GM18498 (cell line): ENCODE measurements at regions not wholly inside any gene's neighbourhood (a gene's known extent, or its start where the extent isn't known, plus 50 kb on each side); places are given as distances from the start of the nearest gene placed in this dataset.
"Not testable (repeated sequence)": the region's sequence is repeated elsewhere in the genome, so short reads cannot be mapped to it uniquely, and the experiment has no call there.

Experiments
- ATAC-seq: cut with Tn5 transposase; IDR thresholded peaks from one replicate; pipeline ENCODE4 v1.9.1; 2021; ENCODE audit warnings: mild to moderate bottlenecking, moderate library complexity; ENCODE audit not compliant: unreplicated experiment

- no peak for ATAC-seq
Measured at GRCh38 chr7:131808736-131809135, 252.3 kb upstream of the PODXL start.

DNA sequence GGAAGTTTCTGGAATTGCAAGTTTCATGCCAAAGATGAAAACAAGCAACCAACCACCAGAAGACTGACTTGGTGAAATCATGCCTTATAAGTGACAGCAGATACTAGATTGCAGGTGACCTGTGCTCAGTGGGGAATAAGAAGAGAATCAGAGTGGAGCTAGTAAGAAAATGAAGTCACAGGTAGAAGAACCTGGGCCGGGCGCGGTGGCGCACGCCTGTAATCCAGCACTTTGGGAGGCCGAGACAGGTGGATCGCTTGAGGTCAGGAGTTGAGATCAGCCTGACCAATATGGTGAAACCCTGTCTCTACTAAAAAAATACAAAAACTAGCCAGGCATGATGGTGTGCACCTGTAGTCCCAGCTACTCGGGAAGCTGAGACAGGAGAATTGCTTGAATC lies 251.7 kb upstream of the PODXL start:
- not testable (repeated sequence) for ATAC-seq

DNA sequence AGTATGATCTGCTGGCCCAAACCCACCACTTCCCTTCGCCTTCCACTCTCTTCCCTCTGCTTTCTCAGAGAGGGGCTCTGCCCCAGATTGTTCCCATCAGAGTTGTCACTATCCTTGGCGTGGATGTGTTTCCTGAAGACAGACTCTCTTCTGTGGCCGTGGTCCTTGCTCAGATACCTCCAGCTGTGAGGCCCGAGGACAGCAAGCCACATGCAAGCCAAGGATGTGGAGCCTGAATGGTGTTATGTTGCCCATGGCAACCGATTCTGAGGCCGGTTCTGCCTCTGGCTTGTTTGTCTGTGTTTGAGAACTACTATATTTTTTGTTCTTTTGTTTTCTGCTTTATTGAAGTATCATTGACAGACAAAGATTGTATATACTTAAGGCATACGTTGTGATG lies 247.4 kb upstream of the PODXL start:
- ATAC-seq: no peak

GRCh38 chr7:131802195-131802864 lies 245.9 kb upstream of the PODXL start:
- no peak for ATAC-seq

DNA sequence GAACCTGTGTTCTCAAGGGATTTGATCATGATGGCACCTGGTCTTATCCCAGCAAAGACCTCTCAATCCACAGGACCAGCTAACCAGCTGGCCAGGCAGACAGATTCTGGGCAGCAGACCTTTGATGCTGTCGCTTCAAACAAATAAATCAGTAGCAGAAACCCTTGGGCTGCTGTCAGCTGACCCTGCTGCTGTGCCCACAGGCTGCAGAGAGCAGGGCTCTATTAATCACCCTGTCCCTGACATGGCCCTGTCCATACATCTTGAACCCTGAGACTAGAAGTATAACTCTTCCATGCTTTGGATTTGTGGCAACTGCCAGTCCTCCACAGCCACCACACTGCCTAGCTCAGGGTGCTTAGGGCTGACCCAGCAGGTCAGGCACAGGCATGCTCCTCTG lies 244.1 kb upstream of the PODXL start:
- ATAC-seq: no peak

GRCh38 chr7:131800008-131800407 lies 243.6 kb upstream of the PODXL start:
- no peak for ATAC-seq

GRCh38 chr7:131797841-131798240 lies 241.4 kb upstream of the PODXL start:
- ATAC-seq: no peak

- ATAC-seq: no peak
Measured at GRCh38 chr7:131795400-131795799, 239.0 kb upstream of the PODXL start.

- no peak for ATAC-seq
Measured at GRCh38 chr7:131792311-131792710, 235.9 kb upstream of the PODXL start.

DNA sequence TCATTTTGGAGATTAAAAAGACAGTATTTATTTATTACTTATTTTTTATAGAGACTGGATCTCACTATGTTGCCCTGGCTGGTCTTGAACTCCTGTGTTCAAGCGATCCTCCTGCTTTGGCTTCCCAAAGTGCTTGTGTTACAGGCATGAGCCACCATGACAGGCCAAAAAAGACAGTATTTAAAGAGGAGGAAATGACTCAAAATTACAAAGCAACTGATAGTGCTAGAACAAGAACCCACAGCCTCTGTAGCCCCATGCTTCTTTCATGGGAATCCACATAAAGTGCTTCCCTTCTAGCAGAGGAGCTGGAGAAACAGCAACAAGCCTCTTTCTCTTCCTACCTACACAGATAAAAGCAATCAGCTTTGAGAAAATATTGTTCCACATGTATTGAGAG lies 230.7 kb upstream of the PODXL start:
- no peak for ATAC-seq

DNA sequence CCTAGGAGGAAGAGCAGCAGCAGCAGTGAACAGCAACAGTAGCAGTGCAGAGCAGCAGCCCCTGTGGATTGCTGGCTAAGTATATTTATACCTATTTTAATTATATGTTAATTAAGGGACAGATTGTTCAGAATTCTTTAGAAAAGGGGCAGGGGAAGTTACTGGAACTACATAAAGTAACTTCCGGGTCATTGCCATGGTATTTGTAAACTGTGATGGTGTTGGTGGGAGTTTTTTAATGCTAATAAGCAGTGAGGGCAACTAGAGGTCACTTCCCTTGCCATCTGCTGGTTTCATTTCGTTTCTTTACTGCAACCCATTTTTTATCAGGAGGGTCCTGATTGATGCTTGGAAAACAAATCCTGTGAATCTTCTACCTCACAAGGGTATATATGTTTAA lies 229.8 kb upstream of the PODXL start:
- ATAC-seq: no peak

- ATAC-seq: no peak
Measured at GRCh38 chr7:131778601-131779000, 222.2 kb upstream of the PODXL start.

DNA sequence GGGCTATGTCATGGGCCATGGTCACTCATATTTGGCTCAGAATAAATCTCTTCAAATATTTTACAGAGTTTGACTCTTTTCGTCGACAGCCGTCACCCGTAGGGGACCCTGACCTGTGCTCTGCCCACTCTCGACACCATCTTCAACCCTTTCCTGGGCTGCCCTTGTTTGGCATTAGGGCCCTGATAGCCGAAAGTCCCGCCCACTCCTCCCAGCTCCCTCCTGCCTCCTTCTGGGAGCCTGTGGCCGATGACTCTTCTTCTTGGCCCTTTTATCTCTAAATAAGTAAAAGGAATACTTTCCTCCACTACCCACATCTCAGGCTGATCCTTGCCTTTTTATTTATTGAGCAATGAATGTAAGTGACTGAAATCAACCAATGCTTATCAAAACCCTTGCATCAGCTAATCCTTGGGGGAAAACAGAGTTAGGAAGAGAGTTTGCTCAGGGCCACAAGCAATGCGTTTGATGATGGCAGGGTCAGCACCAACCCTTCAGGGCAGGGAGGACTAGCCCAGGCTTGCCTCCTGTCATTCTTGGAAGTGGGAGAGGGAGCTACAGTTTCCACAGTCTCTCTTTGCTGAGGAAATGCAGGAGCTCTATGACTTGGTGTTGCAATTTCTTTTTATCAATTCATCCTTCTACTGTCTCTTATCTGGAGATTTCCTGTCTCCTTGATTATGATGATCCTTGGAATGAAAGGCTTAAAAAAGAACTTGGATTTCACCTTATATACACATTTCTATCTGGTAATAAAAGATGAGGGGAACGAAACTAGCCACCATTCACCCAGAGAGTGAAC lies 218.2 kb upstream of the PODXL start:
- ATAC-seq: no peak

- no peak for ATAC-seq
Measured at GRCh38 chr7:131773413-131773812, 217.0 kb upstream of the PODXL start.

DNA sequence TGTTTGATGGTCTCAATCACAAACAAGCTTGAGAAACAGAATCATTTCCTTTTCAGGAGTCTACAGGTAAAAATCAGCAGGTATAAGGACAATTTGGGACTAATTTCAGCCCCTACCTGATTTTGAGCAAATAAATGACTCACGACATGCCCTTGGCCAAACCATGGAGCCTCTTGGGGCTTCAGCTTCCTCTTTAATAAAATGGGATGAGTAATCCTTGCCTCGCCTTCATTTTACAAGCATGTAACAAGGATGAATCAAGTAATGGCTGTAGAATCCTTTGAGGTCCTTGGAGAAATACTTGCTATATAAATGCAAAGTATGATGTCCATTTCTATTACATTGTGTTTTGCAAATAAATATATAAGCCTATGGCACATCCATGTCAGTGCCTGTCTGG lies 212.8 kb upstream of the PODXL start:
- no peak for ATAC-seq

DNA sequence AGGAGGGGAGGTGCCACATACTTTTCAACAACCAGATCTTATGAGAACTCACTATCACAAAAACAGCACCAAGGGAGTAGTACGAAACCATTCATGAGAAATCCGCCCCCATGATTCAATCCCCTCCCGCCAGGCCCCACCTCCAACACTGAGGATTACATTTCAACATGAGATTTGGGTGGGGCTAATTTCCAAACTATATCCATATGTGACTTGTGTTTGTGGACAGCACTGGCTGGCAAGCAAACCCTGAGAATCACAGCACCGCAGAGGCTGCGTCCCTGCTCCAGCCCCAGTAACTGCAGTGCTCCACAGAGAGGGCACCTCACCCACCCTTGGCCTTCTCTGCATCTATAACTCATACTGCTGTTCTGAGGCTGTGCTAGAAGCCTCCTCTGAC lies 211.2 kb upstream of the PODXL start:
- ATAC-seq: no peak

DNA sequence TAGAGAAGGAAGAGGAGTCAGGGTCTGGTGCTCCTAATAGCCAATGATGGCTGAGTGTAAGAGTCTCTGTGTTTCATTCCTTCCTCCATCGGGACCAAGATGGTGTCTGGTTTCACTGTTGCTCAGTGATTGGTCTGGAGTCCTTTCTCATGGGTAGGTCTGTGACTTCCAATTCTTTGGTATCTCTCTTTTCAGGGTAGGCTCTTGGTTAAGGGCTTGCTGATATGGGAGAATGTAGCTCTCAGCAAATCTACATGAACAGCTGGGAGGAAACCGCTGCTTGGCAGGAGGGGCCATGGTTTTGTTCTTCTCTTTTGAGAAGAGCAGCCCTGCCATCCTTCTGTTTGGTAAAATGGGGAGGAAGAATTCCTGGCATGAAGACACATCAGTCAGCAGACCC lies 209.1 kb upstream of the PODXL start:
- no peak for ATAC-seq

DNA sequence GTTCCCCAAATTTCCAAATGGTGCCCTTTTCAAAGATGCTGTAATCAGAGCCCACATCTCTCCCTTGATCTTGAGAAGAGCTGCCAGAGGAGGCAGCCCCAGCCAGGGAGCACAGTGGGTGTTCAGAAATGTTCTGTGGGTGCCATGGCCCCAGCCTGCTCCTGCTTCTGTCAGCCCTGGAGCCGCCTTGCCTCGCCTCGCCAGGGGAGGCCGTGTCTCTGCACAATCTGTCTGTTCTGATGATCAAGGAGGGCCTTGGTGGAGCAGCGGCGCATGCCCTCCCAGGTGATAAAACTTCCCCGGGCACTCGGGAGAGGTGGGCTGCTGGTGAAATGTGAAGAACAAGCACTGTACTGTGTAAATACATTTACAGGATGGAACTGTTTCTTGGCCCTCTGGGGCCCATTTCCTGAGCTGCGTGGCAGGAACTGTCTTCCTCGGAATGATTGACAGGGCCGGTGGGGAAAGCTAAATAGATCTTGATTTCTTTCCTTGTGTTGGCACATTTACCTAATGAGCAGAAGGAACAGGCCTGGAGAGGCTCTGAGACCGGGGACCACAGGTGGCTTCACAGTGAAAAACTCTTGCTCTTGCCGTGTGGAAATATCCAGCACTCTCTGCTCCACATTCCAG lies 207.8 kb upstream of the PODXL start:
- no peak for ATAC-seq

GRCh38 chr7:131762753-131763152 lies 206.3 kb upstream of the PODXL start:
- no peak for ATAC-seq

DNA sequence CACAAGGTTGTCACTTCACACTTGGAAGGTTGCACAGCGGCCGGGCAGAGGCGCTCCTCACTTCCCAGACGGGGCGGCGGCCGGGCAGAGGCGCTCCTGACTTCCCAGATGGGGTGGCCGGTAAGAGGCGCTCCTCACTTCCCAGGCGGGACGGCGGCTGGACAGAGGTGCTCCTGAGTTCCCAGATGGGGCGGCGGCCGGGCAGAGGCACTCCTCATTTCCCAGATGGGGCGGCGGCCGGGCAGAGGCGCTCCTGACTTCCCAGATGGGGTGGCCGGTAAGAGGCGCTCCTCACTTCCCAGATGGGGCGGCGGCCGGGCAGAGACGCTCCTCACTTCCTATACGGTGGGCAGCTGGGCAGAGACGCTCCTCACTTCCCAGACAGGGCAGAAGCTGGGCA lies 199.4 kb upstream of the PODXL start:
- ATAC-seq: not testable (repeated sequence)

DNA sequence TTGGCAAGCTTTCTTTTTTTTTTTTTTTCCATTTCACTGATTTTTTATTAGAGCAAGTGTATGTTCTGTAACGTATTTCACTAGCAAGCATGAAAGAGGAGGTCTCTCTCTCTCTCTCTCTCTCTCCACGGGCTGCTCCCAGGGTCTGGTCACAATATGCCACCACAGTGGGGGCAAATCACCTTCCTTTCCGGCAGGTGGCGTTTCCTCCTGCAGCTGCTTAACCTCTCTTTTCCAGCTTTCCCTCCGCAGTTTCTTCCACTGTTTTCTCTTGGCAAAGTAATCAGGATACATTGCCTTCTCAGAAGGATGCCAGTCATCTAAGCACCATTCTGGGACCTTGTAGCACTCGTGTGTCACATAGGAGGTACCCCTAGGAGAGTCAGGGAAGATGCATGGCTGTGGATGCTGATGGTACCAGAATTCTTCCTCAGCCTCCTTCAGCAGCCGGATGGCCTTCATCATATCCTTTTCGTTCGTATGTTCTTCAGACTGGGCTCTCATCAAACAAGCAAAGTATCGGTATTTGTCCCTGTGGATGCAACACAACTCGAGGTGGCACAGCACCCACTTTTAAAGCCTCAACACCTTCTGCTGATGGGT lies 197.3 kb upstream of the PODXL start:
- no peak for ATAC-seq
